Retinal pigment epithelial cell (primary cell): ENCODE measurements at regions not wholly inside any gene's neighbourhood (a gene's known extent, or its start where the extent isn't known, plus 50 kb on each side); places are given as distances from the start of the nearest gene placed in this dataset.

Experiments
- DNase-seq: peaks from one replicate; pipeline ENCODE4 v3.0.0-alpha.2; 2010; ENCODE audit warnings: low read depth
- H3K4me3 ChIP-seq: 2 replicates; pipeline ENCODE4 v1.5.1; 2011; ENCODE audit warnings: mild to moderate bottlenecking, low read length, control low read depth, moderate library complexity
- CTCF ChIP-seq: conservative IDR thresholded peaks from 2 replicates; pipeline ENCODE4 v1.5.1; 2011; ENCODE audit warnings: low read depth, low read length, control low read depth, inconsistent platforms

- no peak for DNase-seq
- TF ChIP-seq CTCF, result no peak
Measured at GRCh38 chr6:169324656-169325459, 71.2 kb upstream of the THBS2 start.

DNA sequence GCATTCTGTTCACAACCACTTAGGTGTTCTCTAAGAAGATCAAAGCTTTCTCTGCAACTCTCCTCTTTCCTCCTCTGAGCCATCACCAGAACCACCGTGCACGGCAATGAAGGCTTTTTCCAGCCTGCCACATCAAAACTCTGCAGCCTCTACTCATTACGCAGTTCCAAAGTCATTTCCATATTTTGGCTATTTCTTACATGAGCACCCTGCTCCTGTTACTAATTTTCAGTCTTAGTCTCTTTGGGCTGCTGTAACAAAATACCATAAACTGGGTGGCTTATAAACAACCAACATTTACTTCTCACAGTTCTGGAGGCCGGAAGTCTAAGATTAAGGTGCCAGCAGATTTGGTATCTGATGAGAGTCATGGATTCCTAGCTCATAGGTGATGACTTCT, 70.4 kb upstream of the THBS2 start:
- no peak overlapping the region for H3K4me3 ChIP-seq
- no peak for TF ChIP-seq CTCF
- no peak for DNase-seq

More at GRCh38 chr6:169324656-169325459, 71.2 kb upstream of the THBS2 start:
- H3K4me3 ChIP-seq, result no peak overlapping the region

DNA sequence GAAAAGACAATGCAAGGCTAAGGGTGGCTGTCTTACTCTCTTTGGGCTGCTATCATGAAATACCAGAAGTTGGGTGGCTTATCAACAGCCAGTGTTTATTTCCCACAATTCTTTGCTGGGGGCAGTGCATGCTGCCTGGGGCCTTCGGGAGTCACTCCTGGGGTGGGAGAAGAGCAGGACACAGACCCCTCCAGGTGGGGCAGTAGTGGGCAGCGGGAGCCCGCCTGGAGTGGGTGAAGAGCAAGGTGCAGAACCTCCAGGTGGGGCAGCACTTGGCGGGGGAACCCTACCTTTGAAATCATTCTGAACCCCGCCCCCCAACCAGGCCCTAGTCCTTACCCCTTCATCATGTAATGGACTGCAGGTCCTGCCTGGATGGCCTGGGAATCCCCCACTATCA, 69.6 kb upstream of the THBS2 start:
- no peak overlapping the region for H3K4me3 ChIP-seq
- no peak for DNase-seq
- no peak for TF ChIP-seq CTCF

GRCh38 chr6:169321546-169321945, 67.9 kb upstream of the THBS2 start:
- TF ChIP-seq CTCF, result no peak
- DNase-seq, result no peak
- no peak overlapping the region for H3K4me3 ChIP-seq

GRCh38 chr6:169320013-169320412, 66.4 kb upstream of the THBS2 start:
- no peak for TF ChIP-seq CTCF
- DNase-seq, result no peak
- H3K4me3 ChIP-seq, result no peak overlapping the region

DNA sequence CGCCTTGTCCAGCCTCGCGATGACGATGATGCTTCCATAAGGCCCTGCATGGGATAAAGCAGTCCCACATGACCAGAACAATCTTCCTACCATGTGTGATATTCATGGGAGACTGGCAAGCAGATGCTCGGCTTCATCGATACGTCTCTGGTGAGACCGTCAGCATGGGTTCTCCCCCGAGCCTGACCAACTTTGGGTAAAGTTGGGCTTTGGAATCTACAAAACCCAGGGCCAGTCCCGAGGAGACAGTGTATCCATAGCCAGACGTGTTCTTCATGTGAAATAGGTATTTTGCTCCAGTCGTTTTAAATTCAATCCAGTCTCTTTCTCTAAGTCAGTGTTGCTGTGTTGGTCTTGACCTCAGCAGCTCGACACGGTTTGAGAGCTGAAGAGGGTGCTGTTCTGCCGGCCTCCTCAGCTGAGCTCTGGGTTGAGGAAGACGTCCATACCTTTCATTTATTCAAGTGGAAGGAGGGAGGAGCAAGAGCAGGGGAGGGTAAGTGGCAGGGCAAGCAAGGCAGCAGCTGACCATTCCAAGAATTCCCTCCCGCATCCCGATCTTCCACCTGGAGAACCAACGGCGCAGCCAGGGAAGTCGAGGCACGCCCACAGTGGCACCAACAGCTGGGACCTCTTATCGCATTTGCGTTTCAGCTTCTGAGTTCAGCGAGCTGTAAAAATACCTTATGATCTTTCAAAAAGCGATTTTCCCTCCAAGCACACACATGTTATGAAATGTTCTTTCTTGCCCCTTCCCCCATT, 64.0 kb upstream of the THBS2 start:
- no peak for TF ChIP-seq CTCF
- no peak for DNase-seq
- no peak overlapping the region for H3K4me3 ChIP-seq
